DOHH2 (cell line): ENCODE measurements at regions not wholly inside any gene's neighbourhood (a gene's known extent, or its start where the extent isn't known, plus 50 kb on each side); places are given as distances from the start of the nearest gene placed in this dataset.

ENCODE experiments used
- H3F3A ChIP-seq: fragments of 200-600 bp; sonication (generic), shearing (Covaris generic); 2 replicates; pipeline ENCODE4 v1.6.0; 2016; ENCODE audit warnings: antibody characterized with exemption, mild to moderate bottlenecking; ENCODE audit not compliant: control insufficient read depth, insufficient read depth
- H3K27ac ChIP-seq: fragments of 200-600 bp; sonication (generic); 2 replicates; pipeline ENCODE4 v1.5.1; 2014; ENCODE audit warnings: low read depth, mild to moderate bottlenecking, low read length, moderate library complexity
- H3K27me3 ChIP-seq: fragments of 200-600 bp; sonication (generic); 2 replicates; pipeline ENCODE4 v1.6.1; 2014; ENCODE audit warnings: mild to moderate bottlenecking, low read length, mixed read lengths; ENCODE audit not compliant: control insufficient read depth
- H3K36me3 ChIP-seq: fragments of 200-600 bp; sonication (generic); 2 replicates; pipeline ENCODE4 v1.6.1; 2014; ENCODE audit warnings: mild to moderate bottlenecking, low read length, moderate library complexity, mixed read lengths; ENCODE audit not compliant: control insufficient read depth
- H3K4me1 ChIP-seq: fragments of 200-600 bp; sonication (generic); 2 replicates; pipeline ENCODE4 v1.6.1; 2014; ENCODE audit warnings: mild to moderate bottlenecking, low read length, mixed read lengths; ENCODE audit not compliant: control insufficient read depth
- H3K4me2 ChIP-seq: fragments of 200-600 bp; sonication (generic); 2 replicates; pipeline ENCODE4 v1.6.0; 2014; ENCODE audit warnings: mild to moderate bottlenecking, low read length, moderate library complexity
- H3K4me3 ChIP-seq: fragments of 200-600 bp; sonication (generic); 2 replicates; pipeline ENCODE4 v1.5.1; 2014; ENCODE audit warnings: mild to moderate bottlenecking, low read length, mixed read lengths
- H3K79me2 ChIP-seq: fragments of 200-600 bp; sonication (generic); 2 replicates; pipeline ENCODE4 v1.6.1; 2014; ENCODE audit warnings: mild to moderate bottlenecking, low read length, mixed read lengths; ENCODE audit not compliant: control insufficient read depth
- H3K9me2 ChIP-seq: fragments of 200-600 bp; sonication (generic); replicated peaks from 2 replicates; pipeline ENCODE4 v1.6.1; 2014; ENCODE audit warnings: mild to moderate bottlenecking, low read length, mixed read lengths; ENCODE audit not compliant: control insufficient read depth
- H3K9me3 ChIP-seq: fragments of 200-600 bp; sonication (generic); 2 replicates; pipeline ENCODE4 v1.6.1; 2014; ENCODE audit warnings: antibody characterized with exemption, low read length, mixed read lengths; ENCODE audit not compliant: control insufficient read depth, insufficient read depth
- H4K20me1 ChIP-seq: fragments of 200-600 bp; sonication (generic); 2 replicates; pipeline ENCODE4 v1.6.0; 2014; ENCODE audit warnings: low read depth, mild to moderate bottlenecking, antibody characterized with exemption, low read length, moderate library complexity; ENCODE audit not compliant: control insufficient read depth, insufficient read depth
- EZH2phosphoT487 ChIP-seq: fragments of 200-600 bp; sonication (generic); IDR thresholded peaks from 2 replicates; pipeline ENCODE4 v1.6.1; 2017; ENCODE audit warnings: borderline replicate concordance, mild to moderate bottlenecking, antibody characterized with exemption, low read length, moderate library complexity, mixed read lengths
- TF ChIP-seq, protein P1 (sequence below): fragments of 200-600 bp; sonication (generic); IDR thresholded peaks from one replicate; pipeline ENCODE4 v1.5.1; 2014; ENCODE audit warnings: antibody characterized with exemption, mild to moderate bottlenecking, low read depth, low read length; ENCODE audit not compliant: poor library complexity, severe bottlenecking

DNA sequence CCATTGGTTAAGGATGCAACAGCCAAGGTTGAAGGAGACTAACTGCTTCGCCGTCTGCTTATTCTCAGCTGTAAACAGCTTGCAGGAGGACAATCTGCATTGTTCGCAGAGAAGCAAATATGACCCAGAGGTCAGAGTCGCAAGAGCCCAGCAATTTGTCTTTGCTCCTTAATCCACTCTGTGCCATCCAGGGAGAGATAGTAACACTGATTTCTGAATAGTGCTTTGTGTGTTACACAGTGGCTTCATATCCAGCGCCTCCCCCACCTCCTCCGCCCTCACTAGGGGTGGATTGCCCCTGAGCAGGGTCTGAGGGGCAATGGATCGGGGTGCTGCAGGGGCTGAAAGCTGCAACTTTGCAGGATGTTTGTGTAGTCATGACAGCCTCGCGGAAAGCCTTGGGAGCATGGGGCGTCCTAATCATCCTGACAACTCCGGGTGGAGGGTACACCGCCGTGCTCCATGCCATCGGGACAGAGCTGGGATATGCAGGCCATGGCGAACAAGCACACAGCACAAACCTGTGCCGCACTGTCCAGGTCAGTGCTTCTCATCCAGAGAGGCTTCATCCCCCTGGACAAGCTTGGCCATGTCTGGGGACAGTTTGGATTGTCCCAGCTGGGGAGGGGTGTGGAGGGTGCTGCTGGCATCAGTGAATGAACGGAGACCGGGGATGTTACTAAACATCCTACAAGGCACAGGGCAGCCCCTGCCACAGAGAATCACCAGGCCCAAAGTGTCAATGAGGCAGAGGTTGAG, 103.1 kb upstream of the INSIG1 start:
- H3K4me2 ChIP-seq: no peak overlapping the region
- H3F3A ChIP-seq: no peaks in the 10 kb centered on the region
- H4K20me1 ChIP-seq: no peaks in the 10 kb centered on the region
- no peak overlapping the region for H3K27ac ChIP-seq
- no peaks in the 10 kb centered on the region for H3K36me3 ChIP-seq
- no peak overlapping the region for H3K4me3 ChIP-seq
- TF ChIP-seq EZH2phosphoT487: no peak
- TF ChIP-seq, protein P1, sequence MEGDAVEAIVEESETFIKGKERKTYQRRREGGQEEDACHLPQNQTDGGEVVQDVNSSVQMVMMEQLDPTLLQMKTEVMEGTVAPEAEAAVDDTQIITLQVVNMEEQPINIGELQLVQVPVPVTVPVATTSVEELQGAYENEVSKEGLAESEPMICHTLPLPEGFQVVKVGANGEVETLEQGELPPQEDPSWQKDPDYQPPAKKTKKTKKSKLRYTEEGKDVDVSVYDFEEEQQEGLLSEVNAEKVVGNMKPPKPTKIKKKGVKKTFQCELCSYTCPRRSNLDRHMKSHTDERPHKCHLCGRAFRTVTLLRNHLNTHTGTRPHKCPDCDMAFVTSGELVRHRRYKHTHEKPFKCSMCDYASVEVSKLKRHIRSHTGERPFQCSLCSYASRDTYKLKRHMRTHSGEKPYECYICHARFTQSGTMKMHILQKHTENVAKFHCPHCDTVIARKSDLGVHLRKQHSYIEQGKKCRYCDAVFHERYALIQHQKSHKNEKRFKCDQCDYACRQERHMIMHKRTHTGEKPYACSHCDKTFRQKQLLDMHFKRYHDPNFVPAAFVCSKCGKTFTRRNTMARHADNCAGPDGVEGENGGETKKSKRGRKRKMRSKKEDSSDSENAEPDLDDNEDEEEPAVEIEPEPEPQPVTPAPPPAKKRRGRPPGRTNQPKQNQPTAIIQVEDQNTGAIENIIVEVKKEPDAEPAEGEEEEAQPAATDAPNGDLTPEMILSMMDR: no peak
- H3K9me3 ChIP-seq: peaks cover 18% of the 10 kb centered on the region; the same call in 1 of the 2 replicates
- no peaks in the 10 kb centered on the region for H3K27me3 ChIP-seq
- H3K4me1 ChIP-seq: peaks cover 13% of the 10 kb centered on the region
- no peaks in the 10 kb centered on the region for H3K9me2 ChIP-seq
- no peaks in the 10 kb centered on the region for H3K79me2 ChIP-seq

- Histone ChIP-seq H3K9me3 (peaks cover 18% of the 10 kb centered on the region; the same call in 1 of the 2 replicates), H3K4me1 (peaks cover 5% of the 10 kb centered on the region; the same call in 1 of the 2 replicates), H3K27me3 (no peaks in the 10 kb centered on the region), H3K4me3 (no peak overlapping the region), H3K27ac (no peak overlapping the region), H3K9me2 (no peaks in the 10 kb centered on the region), H3F3A (no peaks in the 10 kb centered on the region), H3K79me2 (no peaks in the 10 kb centered on the region), H3K4me2 (no peak overlapping the region), H3K36me3 (no peaks in the 10 kb centered on the region), H4K20me1 (no peaks in the 10 kb centered on the region)
- TF ChIP-seq, protein P1: no peak
- no peak for TF ChIP-seq EZH2phosphoT487
Measured at GRCh38 chr7:155195939-155196523, 101.6 kb upstream of the INSIG1 start.

DNA sequence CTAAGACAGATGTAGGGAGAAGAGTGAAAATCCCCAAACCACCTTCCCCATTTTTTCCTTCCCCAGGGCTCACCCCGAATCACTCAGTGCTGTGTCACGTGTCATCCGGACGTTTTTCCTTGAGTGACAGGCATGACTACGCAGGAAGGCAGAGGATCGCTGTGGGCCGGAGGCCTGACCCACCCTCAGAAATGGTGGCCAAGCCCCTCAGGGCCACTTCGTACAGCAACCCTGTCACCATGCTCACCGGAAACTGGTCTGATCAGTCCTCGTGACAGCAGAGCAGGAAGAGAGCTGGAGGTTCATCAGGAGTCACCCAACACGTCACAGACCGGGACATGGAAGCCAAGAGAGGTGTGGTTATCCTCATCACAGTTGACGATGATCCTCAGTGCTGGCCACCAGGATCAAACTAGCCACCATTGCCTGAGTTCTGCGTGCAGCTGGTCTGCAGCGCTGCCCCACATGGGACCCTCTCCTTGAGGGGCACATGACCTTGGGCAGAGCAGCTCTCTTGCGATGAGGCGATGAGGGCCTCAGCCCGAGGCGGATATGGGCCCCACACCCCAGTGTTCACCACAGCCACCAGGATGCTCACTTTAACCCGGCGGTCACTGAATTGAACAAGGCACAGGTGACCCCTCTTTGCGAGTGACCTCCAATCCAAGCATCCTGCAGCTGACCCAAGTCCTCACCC, 99.3 kb upstream of the INSIG1 start:
- Histone ChIP-seq H3K79me2 (no peaks in the 10 kb centered on the region), H3K27me3 (no peaks in the 10 kb centered on the region), H3K4me3 (no peak overlapping the region), H3K27ac (no peak overlapping the region), H3K9me3 (peaks cover 13% of the 10 kb centered on the region; the same call in 1 of the 2 replicates), H3K36me3 (no peaks in the 10 kb centered on the region), H4K20me1 (no peaks in the 10 kb centered on the region), H3K4me1 (peaks cover 13% of the 10 kb centered on the region), H3K4me2 (no peak overlapping the region), H3K9me2 (no peaks in the 10 kb centered on the region), H3F3A (no peaks in the 10 kb centered on the region)
- no peak for TF ChIP-seq EZH2phosphoT487
- TF ChIP-seq, protein P1: no peak
